Dendritic cell treated with granulocyte-macrophage colony-stimulating factor and Interleukin-4, amounts not matched to agents 40 ng/mL and 50 ng/mL, for 4 days (primary cell): ENCODE measurements at regions not wholly inside any gene's neighbourhood (a gene's known extent, or its start where the extent isn't known, plus 50 kb on each side); places are given as distances from the start of the nearest gene placed in this dataset.
"Not testable (repeated sequence)": the region's sequence is repeated elsewhere in the genome, so short reads cannot be mapped to it uniquely, and the experiment has no call there.

Experiments used
- H3K27ac Mint-ChIP-seq: one replicate; pipeline ENCODE4 v1.8.0; 2022; ENCODE audit warnings: mild to moderate bottlenecking, mixed read lengths
- H3K27me3 Mint-ChIP-seq: one replicate; pipeline ENCODE4 v1.8.0; 2022; ENCODE audit warnings: mild to moderate bottlenecking, mixed read lengths
- H3K36me3 Mint-ChIP-seq: one replicate; pipeline ENCODE4 v1.8.0; 2022; ENCODE audit warnings: low read depth, mixed read lengths
- H3K4me1 Mint-ChIP-seq: one replicate; pipeline ENCODE4 v1.8.0; 2022; ENCODE audit warnings: low read depth, mixed read lengths
- H3K4me3 Mint-ChIP-seq: one replicate; pipeline ENCODE4 v1.8.0; 2022; ENCODE audit warnings: mild to moderate bottlenecking, moderate library complexity, mixed read lengths
- H3K9me3 Mint-ChIP-seq: one replicate; pipeline ENCODE4 v1.8.0; 2022; ENCODE audit warnings: mixed read lengths
- intact Hi-C: fragments of 100-400 bp; cut with micrococcal nuclease; formaldehyde crosslinking; loops from one replicate; pipeline ENCODE4 v1.15.0; 2022

DNA sequence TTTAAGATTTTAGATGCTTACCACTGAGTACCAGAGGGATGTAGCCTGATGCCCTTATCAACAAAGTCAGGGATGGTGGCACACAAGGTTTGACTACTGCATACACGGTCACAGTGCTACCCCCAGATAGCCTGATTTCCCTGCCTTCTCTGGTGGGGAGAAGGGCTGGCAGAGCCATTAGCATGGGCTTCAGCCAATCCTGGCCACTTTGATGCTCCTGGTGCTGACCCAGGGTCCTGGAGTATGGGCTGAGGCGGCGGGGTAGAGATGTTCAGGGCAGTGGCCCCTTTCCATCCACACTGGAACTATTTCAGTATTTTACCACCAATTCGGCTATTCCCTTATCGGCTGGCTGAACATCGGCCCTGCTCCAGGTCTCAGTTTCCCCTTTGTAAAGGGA, 83.2 kb downstream of the POTEB3 start:
- H3K27me3 Mint-ChIP-seq, intact Hi-C loops, H3K9me3 Mint-ChIP-seq, H3K36me3 Mint-ChIP-seq, H3K27ac Mint-ChIP-seq, H3K4me3 Mint-ChIP-seq, H3K4me1 Mint-ChIP-seq: not testable (repeated sequence)

DNA sequence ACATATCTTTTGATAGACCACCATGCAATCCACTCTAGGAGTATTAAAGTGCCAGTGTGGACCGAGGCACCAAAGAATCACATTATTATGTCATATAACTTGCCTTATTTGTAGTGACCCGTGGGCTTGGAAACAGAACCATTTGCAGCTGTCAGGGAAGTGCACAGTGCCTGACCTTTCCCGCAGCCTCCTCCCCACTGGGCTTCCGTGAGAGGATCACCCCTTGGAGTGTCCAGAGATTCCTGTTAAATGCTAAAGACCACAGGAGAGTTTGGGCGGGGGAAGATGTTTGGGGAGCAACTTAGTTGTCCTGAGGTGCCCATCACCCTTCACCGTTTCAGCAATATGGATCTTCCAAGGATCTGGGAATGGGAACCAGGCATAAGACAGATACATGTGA, 84.4 kb downstream of the POTEB3 start:
- H3K4me3 Mint-ChIP-seq, H3K27ac Mint-ChIP-seq, H3K27me3 Mint-ChIP-seq, H3K9me3 Mint-ChIP-seq, H3K36me3 Mint-ChIP-seq, H3K4me1 Mint-ChIP-seq, intact Hi-C loops: not testable (repeated sequence)

DNA sequence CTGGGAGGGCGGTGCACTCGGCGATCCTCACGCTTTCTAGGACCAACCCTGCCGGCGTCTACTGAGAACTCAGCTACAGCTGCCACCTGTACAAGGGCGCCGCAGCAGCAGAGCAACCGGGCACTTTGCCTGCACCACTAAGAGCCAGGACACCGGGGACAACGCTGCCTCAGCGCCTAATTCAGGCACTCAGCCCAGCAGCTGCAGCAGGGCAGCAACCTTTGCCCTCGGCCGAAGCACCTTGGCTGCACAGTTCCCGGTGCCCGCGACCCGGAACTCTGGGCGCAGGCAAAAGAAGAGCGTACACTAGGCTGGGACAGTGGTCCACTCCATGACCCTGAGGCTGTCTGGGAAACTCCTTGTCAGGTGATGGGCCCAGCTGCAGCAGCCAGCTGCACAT, 85.7 kb downstream of the POTEB3 start:
- H3K27ac Mint-ChIP-seq, H3K36me3 Mint-ChIP-seq, H3K4me3 Mint-ChIP-seq, H3K27me3 Mint-ChIP-seq, intact Hi-C loops, H3K4me1 Mint-ChIP-seq, H3K9me3 Mint-ChIP-seq: not testable (repeated sequence)

DNA sequence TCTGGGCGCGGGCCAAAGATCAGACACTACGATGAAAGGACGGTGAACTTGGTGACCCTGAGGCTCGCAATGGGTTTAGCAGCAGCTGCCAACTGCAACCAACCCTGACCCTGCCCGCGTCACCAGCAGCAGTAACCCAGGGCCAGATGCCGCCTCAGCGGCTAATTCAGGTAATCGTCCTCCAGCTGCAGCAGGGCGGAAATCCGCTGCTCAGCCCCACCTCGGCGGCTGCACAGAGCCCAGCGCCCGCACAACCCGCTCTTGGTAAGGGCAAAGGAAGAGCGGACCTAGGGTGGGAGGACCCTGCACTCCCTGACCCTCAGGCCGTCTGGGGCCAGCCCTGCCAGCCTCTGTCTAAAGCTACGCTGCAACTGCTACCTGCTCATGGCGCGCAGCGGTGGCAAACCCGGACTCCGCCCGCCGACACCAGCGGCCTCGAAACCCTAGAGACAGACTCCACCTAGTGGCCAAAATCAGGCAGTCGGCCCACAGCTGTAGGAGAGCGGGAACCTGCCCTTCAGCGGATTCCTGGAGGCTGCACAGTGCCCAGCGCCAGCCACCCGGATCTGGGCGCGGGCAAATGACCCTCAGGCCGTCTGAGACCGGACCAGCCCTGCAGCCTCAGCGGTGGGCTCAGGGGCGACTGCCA, 87.5 kb downstream of the POTEB3 start:
- H3K36me3 Mint-ChIP-seq, H3K4me3 Mint-ChIP-seq, H3K9me3 Mint-ChIP-seq, H3K27me3 Mint-ChIP-seq, H3K27ac Mint-ChIP-seq, intact Hi-C loops, H3K4me1 Mint-ChIP-seq: not testable (repeated sequence)

DNA sequence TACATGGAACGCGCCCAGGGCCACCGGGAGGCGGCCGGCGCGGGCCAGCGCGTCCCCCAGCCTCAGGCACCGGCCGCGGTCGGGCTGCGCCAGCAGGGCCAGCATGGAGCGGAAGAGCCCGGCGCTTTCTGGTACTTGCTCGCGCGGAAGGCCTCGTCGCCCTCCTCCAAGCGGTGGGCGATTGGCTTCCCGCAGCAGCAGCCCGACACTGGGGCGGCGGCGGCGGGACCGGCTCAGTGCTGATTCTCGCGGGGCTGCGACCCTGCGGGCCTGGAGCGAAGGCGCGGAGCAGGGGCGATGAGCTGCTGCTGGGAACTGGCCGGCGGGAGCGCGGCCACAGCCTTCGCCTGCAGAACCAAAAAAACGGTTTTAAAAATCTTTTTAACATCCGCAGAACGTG, 95.3 kb downstream of the POTEB3 start:
- H3K36me3 Mint-ChIP-seq, H3K4me1 Mint-ChIP-seq, H3K27me3 Mint-ChIP-seq, H3K27ac Mint-ChIP-seq, H3K4me3 Mint-ChIP-seq, intact Hi-C loops, H3K9me3 Mint-ChIP-seq: not testable (repeated sequence)

DNA sequence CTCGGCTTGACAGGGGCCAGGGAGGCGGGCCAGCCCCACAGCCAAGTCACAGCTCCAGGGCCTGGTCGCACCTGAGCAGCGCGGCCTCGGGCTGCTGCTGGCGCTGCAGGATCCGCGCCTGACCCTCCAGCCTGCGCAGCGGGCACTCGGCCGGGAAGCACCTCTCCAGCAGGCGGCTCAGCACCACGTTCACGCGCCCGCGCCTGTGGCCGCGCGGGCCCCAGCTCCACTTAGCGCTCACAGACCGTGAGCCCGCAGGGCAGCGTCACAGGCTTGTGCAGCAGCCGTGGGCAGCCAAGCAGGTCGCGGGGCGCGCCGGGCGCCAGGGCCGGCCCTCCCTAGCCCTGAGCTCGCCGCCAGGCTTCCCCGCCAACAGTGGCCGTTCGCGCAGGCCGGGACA, 95.8 kb downstream of the POTEB3 start:
- H3K4me3 Mint-ChIP-seq, intact Hi-C loops, H3K27me3 Mint-ChIP-seq, H3K27ac Mint-ChIP-seq, H3K9me3 Mint-ChIP-seq, H3K4me1 Mint-ChIP-seq, H3K36me3 Mint-ChIP-seq: not testable (repeated sequence)

DNA sequence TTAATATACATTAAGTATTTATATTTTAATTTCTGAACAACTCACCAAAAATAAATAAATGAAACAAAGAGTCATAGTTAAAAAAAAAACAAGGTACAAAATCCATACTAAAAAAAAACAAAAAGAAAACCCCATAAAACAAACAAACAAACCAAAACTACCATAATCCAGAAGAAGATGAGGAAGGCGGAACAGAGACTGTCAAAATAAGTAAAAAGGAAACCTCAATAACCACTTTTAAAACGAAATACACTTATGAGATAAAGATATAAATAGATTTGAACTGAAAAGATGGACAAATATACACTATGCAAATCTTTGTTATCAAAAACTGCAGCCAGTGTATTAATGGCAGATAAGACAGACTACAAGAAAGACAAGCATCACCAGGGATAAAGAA, 103.3 kb downstream of the POTEB3 start:
- H3K4me1 Mint-ChIP-seq, H3K36me3 Mint-ChIP-seq, H3K4me3 Mint-ChIP-seq, intact Hi-C loops, H3K9me3 Mint-ChIP-seq, H3K27ac Mint-ChIP-seq, H3K27me3 Mint-ChIP-seq: not testable (repeated sequence)

DNA sequence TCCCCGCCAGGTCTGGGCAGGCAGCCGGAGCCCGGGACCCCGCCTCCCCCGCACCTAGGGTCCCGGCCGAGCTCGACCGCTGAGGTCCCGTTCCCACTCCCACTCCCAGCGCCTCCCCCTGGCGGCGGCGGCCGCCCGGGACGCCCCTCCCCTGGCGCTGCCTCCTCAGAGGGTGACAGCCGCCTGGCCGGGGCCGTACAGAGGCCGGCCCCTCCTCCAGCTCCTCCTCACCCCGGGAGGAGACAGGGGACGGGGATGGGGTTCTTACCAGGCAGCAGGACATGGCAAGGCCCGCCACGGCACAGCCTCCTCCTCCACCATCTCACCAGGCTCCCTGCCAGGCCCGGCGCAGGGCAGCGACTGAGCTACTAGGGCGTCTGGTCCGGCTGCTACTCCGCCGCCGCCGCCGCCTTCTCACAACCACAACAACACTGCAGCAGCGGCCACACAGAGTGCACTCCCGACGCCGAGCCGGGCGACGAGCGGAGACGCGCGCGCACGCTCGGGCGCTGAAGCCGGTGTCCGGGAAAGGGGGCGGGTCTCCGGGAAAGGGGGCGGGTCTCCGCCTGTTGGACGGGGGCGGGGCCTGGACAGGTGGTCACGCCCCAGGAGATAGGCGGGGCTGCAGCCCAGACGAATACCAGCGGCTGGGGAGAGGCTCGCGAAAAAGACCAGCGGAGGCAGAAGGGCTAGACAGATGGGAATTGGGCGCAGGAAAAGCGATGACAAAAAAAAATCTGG, 115.4 kb downstream of the POTEB3 start:
- intact Hi-C loops, H3K4me1 Mint-ChIP-seq, H3K36me3 Mint-ChIP-seq, H3K27me3 Mint-ChIP-seq, H3K27ac Mint-ChIP-seq, H3K9me3 Mint-ChIP-seq: not testable (repeated sequence)
- peak overlapping the region; percentile 30 for H3K4me3 Mint-ChIP-seq

DNA sequence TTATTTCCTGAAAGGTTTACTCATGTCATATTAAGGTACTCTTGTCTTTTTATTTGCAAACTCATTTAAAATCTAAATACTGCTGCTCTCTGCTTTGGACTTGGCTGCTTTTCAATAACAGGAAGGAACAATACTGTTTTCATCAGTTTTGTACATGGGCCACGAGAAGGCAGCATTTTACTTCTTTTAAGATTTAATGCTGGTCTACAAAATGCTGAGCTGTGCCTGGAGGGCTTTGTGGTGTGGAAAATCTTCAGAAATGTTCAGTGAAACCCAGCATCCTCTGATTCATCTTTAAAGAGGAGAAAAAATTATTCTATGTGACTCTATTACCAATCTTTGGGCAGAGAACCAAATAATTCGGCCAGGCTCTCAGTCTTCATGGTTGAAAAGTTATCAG, 155.9 kb downstream of the POTEB3 start:
- H3K9me3 Mint-ChIP-seq, H3K4me3 Mint-ChIP-seq, intact Hi-C loops, H3K27ac Mint-ChIP-seq, H3K36me3 Mint-ChIP-seq, H3K27me3 Mint-ChIP-seq, H3K4me1 Mint-ChIP-seq: not testable (repeated sequence)

DNA sequence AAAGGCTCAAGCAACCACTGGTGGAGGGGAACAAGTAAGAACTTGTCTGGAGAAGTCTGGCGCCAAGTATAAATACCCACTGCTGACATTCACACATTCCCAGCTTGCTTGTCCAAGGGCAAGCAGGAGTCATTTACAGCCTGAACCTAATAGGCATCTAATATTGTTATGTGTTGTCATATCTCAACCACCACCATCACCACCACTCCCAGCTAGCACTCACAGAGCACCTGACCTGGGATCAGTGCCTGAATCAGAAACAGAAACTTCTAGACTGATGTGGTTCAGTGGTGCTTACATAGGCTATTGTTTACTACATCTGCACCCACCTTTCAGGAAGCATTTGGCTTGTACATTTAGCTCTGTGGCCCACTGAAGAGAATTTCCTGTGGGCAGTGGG, 157.1 kb downstream of the POTEB3 start:
- H3K4me1 Mint-ChIP-seq, H3K27ac Mint-ChIP-seq, intact Hi-C loops, H3K36me3 Mint-ChIP-seq, H3K4me3 Mint-ChIP-seq, H3K9me3 Mint-ChIP-seq, H3K27me3 Mint-ChIP-seq: not testable (repeated sequence)

DNA sequence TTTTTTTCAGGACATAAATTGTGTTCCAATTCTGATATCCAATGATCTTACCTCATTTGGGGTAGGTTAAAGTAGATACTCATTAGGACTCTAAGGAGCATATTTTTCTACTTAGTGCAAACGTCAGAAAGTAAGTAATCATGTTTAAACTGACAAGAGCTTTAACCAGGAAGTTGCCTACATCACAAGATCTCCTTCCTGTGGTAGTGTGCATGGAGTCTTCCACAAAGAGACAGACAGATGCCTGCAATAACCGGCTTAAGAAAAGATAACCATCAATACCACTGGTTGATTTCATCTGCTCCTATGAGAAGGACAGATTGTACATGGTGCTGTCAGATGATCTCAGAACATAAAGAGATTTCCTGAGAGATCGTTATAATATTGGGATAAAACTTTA, 160.0 kb downstream of the POTEB3 start:
- H3K27ac Mint-ChIP-seq, H3K4me3 Mint-ChIP-seq, H3K9me3 Mint-ChIP-seq, H3K36me3 Mint-ChIP-seq, H3K27me3 Mint-ChIP-seq, intact Hi-C loops, H3K4me1 Mint-ChIP-seq: not testable (repeated sequence)

DNA sequence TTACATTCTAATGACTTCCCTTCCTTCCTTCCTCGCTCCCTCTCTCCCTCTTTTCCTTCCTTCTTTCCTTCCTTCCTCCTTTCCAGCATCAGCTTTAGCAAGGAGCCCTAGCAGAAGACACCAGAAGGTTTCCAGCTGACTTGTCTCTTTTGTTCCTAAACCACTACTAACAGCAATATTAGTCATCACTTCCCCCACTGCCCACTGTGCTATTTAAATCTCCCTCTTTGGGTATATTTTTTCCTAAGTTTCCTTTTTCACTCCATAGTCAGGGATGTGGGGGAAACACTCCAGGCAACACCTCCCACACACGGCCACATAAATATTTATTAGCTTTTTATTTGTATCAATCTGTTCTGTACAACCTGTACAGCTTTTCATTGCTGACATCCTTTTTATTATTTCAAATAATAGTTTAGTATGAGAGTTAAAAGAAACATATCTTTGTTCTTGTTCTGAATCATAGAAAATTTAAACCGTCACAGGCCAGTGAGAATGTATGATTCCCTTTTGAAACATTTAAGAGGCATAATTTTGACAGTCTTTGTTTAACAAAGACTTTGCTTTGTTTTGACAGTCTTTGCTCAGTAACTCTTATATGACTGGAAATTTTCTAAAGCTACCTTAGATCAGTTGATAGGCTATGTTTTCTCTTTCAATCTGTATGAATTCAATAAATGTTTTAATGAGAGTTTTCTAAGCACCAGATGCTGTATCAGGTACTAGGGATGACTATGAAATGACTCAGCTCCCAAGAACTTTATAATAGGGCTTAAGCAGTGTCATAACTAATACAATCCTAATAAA, 167.9 kb downstream of the POTEB3 start:
- H3K36me3 Mint-ChIP-seq, H3K27ac Mint-ChIP-seq, H3K4me3 Mint-ChIP-seq, intact Hi-C loops: not testable (repeated sequence)
- peaks cover 26% of the 10 kb centered on the region for H3K4me1 Mint-ChIP-seq
- H3K9me3 Mint-ChIP-seq: peaks cover 13% of the 10 kb centered on the region
- H3K27me3 Mint-ChIP-seq: peaks cover 26% of the 10 kb centered on the region

DNA sequence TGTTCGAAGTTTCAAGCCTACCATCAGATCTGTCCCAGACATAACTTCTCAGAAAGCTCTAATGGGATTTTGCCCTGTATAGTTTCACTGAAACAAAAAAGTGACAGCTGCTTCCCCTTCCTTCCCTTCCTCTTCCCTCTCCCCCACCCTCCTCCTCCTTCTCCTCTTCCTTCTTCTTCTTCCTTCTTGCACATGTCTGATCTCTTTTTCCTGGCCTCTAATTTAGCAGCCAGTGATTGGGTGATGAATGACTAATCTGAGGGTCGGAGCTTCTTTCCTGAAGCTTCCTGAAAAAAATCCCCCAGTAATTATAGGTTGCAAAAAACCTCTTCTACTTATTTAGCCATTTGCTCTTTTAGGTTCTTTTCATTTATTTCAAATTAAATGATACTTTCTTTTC, 168.7 kb downstream of the POTEB3 start:
- Mint-ChIP-seq H3K27me3 (peaks cover 28% of the 10 kb centered on the region), H3K27ac (no peak overlapping the region), H3K36me3 (no peaks in the 10 kb centered on the region), H3K4me3 (no peak overlapping the region), H3K4me1 (peaks cover 32% of the 10 kb centered on the region), H3K9me3 (peaks cover 13% of the 10 kb centered on the region)
- intact Hi-C loops: no loop called here

DNA sequence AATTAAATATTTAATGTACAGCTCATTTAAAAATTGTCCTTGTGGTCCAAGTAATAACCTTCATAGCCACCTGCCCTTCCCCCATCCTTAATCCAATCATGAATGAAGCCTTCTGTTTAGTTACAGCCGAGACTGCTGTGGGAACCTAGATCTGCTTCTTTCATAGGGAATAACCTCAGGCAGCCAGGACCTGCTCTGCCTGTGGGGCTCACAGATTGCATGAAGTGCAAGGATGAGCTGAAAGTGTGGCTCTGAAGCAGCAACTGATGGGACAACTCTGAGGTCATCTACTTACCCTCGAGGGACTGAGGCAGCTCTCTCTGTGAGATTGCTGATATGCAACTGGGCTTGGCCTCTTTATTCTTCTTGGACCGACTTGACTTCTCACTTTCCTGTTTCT, 169.8 kb downstream of the POTEB3 start:
- Mint-ChIP-seq H3K36me3 (no peaks in the 10 kb centered on the region), H3K4me1 (peaks cover 35% of the 10 kb centered on the region), H3K4me3 (no peak overlapping the region), H3K27me3 (peaks cover 28% of the 10 kb centered on the region), H3K9me3 (peaks cover 13% of the 10 kb centered on the region), H3K27ac (no peak overlapping the region)
- intact Hi-C loops: no loop called here
